ENCODE measurements at regions not wholly inside any gene's neighbourhood (a gene's known extent, or its start where the extent isn't known, plus 50 kb on each side); places are given as distances from the start of the nearest gene placed in this dataset.

- intact Hi-C loops (cut with micrococcal nuclease; ENCODE audit: unreplicated experiment), result no loop called here
- no peak for FAIRE-seq
Observed at GRCh38 chr2:75928093-75928492, 217.4 kb upstream of the GCFC2 start.

More at GRCh38 chr2:75928093-75928492, 217.4 kb upstream of the GCFC2 start:
- H3K27ac ChIP-seq (ENCODE audit: extremely low read length, insufficient read depth, low read length), result no peak overlapping the region
- POLR2A ChIA-PET, result no interaction called here
- DNase-seq (ENCODE audit: low spot score), result no peak
- no peak for ATAC-seq
- no peak overlapping the region for H2AFZ ChIP-seq (ENCODE audit: low read length)
- in situ Hi-C loops (cut with HindIII; ENCODE audit: extremely low pct_ligation_motif_present, low pct_unique_long_range_greater_than_20kb), result no loop called here
- WGBS (ENCODE audit: low lambda C conversion rate), result 19% methylated on average over 2 of the region's 2 CpGs
- H3K9me3 ChIP-seq (ENCODE audit: low read length), result no peaks in the 10 kb centered on the region
- no peak for TF ChIP-seq MEIS1 (CRISPR knock-in tag; IDR thresholded peaks at IDR 0.05; ENCODE audit: borderline replicate concordance)
- no peak for TF ChIP-seq ESRRA (CRISPR knock-in tag; IDR thresholded peaks at IDR 0.05; ENCODE audit: low read depth)
- no peak for TF ChIP-seq ZSCAN20 (CRISPR knock-in tag; IDR thresholded peaks at IDR 0.05; ENCODE audit: borderline replicate concordance)
- no peak for TF ChIP-seq ZNF160 (CRISPR knock-in tag; IDR thresholded peaks at IDR 0.05)
- TF ChIP-seq, protein P1, sequence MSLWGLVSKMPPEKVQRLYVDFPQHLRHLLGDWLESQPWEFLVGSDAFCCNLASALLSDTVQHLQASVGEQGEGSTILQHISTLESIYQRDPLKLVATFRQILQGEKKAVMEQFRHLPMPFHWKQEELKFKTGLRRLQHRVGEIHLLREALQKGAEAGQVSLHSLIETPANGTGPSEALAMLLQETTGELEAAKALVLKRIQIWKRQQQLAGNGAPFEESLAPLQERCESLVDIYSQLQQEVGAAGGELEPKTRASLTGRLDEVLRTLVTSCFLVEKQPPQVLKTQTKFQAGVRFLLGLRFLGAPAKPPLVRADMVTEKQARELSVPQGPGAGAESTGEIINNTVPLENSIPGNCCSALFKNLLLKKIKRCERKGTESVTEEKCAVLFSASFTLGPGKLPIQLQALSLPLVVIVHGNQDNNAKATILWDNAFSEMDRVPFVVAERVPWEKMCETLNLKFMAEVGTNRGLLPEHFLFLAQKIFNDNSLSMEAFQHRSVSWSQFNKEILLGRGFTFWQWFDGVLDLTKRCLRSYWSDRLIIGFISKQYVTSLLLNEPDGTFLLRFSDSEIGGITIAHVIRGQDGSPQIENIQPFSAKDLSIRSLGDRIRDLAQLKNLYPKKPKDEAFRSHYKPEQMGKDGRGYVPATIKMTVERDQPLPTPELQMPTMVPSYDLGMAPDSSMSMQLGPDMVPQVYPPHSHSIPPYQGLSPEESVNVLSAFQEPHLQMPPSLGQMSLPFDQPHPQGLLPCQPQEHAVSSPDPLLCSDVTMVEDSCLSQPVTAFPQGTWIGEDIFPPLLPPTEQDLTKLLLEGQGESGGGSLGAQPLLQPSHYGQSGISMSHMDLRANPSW (CRISPR knock-in tag; IDR thresholded peaks at IDR 0.05; ENCODE audit: borderline replicate concordance), result no peak
- TF ChIP-seq BRCA1 (CRISPR knock-in tag; IDR thresholded peaks at IDR 0.05), result no peak
- no peak for TF ChIP-seq ZNF879 (CRISPR knock-in tag; IDR thresholded peaks at IDR 0.05)
- TF ChIP-seq, protein P2, sequence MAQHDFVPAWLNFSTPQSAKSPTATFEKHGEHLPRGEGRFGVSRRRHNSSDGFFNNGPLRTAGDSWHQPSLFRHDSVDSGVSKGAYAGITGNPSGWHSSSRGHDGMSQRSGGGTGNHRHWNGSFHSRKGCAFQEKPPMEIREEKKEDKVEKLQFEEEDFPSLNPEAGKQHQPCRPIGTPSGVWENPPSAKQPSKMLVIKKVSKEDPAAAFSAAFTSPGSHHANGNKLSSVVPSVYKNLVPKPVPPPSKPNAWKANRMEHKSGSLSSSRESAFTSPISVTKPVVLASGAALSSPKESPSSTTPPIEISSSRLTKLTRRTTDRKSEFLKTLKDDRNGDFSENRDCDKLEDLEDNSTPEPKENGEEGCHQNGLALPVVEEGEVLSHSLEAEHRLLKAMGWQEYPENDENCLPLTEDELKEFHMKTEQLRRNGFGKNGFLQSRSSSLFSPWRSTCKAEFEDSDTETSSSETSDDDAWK (CRISPR knock-in tag; IDR thresholded peaks at IDR 0.05), result no peak
- TF ChIP-seq SRF (IDR thresholded peaks at IDR 0.05; ENCODE audit: low read depth, low read length), result no peak
- no peak for TF ChIP-seq MAFF (IDR thresholded peaks at IDR 0.05; ENCODE audit: low read depth, low read length)
- TF ChIP-seq SP140L (CRISPR knock-in tag; IDR thresholded peaks at IDR 0.05; ENCODE audit: borderline replicate concordance), result no peak
- TF ChIP-seq, protein P3, sequence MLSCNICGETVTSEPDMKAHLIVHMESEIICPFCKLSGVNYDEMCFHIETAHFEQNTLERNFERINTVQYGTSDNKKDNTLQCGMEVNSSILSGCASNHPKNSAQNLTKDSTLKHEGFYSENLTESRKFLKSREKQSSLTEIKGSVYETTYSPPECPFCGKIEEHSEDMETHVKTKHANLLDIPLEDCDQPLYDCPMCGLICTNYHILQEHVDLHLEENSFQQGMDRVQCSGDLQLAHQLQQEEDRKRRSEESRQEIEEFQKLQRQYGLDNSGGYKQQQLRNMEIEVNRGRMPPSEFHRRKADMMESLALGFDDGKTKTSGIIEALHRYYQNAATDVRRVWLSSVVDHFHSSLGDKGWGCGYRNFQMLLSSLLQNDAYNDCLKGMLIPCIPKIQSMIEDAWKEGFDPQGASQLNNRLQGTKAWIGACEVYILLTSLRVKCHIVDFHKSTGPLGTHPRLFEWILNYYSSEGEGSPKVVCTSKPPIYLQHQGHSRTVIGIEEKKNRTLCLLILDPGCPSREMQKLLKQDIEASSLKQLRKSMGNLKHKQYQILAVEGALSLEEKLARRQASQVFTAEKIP (CRISPR knock-in tag; IDR thresholded peaks at IDR 0.05; ENCODE audit: borderline replicate concordance), result no peak
- no peak for TF ChIP-seq SKI (IDR thresholded peaks at IDR 0.05; ENCODE audit: partially characterized antibody)
- no peak for TF ChIP-seq MTERF4 (CRISPR knock-in tag; IDR thresholded peaks at IDR 0.05)
- no peak for TF ChIP-seq ZNF263 (CRISPR knock-in tag; IDR thresholded peaks at IDR 0.05)
- TF ChIP-seq NR1H2 (CRISPR knock-in tag; IDR thresholded peaks at IDR 0.05; ENCODE audit: borderline replicate concordance, low read depth), result no peak
- no peak for TF ChIP-seq SOX13 (IDR thresholded peaks at IDR 0.05)
- TF ChIP-seq SOX13 (CRISPR knock-in tag; conservative IDR thresholded peaks at IDR 0.05 in 1 of 2, IDR thresholded peaks at IDR 0.05 in 1 of 2), result no peak
- TF ChIP-seq ZBTB1 (CRISPR knock-in tag; IDR thresholded peaks at IDR 0.05; ENCODE audit: borderline replicate concordance), result no peak
- CTCF ChIA-PET (ENCODE audit: low intra/inter-chr PET ratio, low total read pairs), result no interaction called here
- H3K4me1 ChIP-seq (ENCODE audit: insufficient read depth, low read length), result no peaks in the 10 kb centered on the region
- no peak overlapping the region for H3K4me2 ChIP-seq (ENCODE audit: low read depth, low read length)
- no peaks in the 10 kb centered on the region for H4K20me1 ChIP-seq (ENCODE audit: insufficient read depth, low read length)
- H3K27me3 ChIP-seq (ENCODE audit: control insufficient read depth in 1 of 2, insufficient read depth in 2 of 2, low read length in 2 of 2), result no peaks in the 10 kb centered on the region
- H3K79me2 ChIP-seq (ENCODE audit: insufficient read depth, low read length), result no peaks in the 10 kb centered on the region
- no TSS peak for BruUV-seq (replicated peaks)
- H3K36me3 ChIP-seq (replicated peaks in 1 of 2; ENCODE audit: control insufficient read depth in 1 of 2, insufficient read depth in 2 of 2, low read length in 2 of 2), result no peaks in the 10 kb centered on the region
- no peak overlapping the region for H3K4me3 ChIP-seq (replicated peaks in 1 of 3; ENCODE audit: insufficient read depth in 1 of 3, low read depth in 2 of 3, low read length in 3 of 3)
- no peak overlapping the region for H3K9ac ChIP-seq (ENCODE audit: insufficient read depth, low read depth, low read length)
